HepG2 (cell line): ENCODE measurements at regions not wholly inside any gene's neighbourhood (a gene's known extent, or its start where the extent isn't known, plus 50 kb on each side); places are given as distances from the start of the nearest gene placed in this dataset.
A peak's percentile ranks its signal among the peaks of the same experiment; 100 is the strongest.

Source experiments
- AKNA ChIP-seq: sonication (generic); formaldehyde crosslinking; IDR thresholded peaks from 2 replicates; pipeline ENCODE4 v1.4.0; 2020; ENCODE audit warnings: missing genetic modification reagents, borderline replicate concordance
- ATF3 ChIP-seq: sonication (generic); formaldehyde crosslinking; IDR thresholded peaks from 2 replicates; pipeline ENCODE4 v1.4.0; 2020; ENCODE audit warnings: missing genetic modification reagents
- BHLHE40 ChIP-seq: IDR thresholded peaks from 2 replicates; pipeline ENCODE4 v1.6.1; 2011; ENCODE audit warnings: low read length, improper control_type of control experiment
- DDIT3 ChIP-seq: sonication (generic); formaldehyde crosslinking; IDR thresholded peaks from 2 replicates; pipeline ENCODE4 v1.4.0; 2020; ENCODE audit warnings: mild to moderate bottlenecking, missing genetic modification reagents
- GLI4 ChIP-seq: sonication (generic); formaldehyde crosslinking; IDR thresholded peaks from 2 replicates; pipeline ENCODE4 v1.5.1; 2020; ENCODE audit warnings: missing genetic modification reagents, mild to moderate bottlenecking, moderate library complexity, borderline replicate concordance
- IRF2 ChIP-seq: IDR thresholded peaks from 2 replicates; pipeline ENCODE4 v1.6.1; 2018; ENCODE audit warnings: missing genetic modification reagents, missing compliant biosample characterization
- KIAA2018 ChIP-seq: sonication (generic); formaldehyde crosslinking; IDR thresholded peaks from 2 replicates; pipeline ENCODE4 v1.5.0; 2020; ENCODE audit warnings: mild to moderate bottlenecking, missing genetic modification reagents, borderline replicate concordance
- NCOR1 ChIP-seq: fragments of 200-600 bp; sonication (generic); IDR thresholded peaks from 2 replicates; pipeline ENCODE4 v1.7.0; 2017; ENCODE audit warnings: antibody characterized with exemption, low read length, borderline replicate concordance
- NFKBIZ ChIP-seq: IDR thresholded peaks from 2 replicates; pipeline ENCODE4 v1.6.1; 2018; ENCODE audit warnings: missing genetic modification reagents, missing compliant biosample characterization
- REL ChIP-seq: sonication (generic); formaldehyde crosslinking; conservative IDR thresholded peaks from 2 replicates; pipeline ENCODE4 v1.8.0; 2022; ENCODE audit warnings: mild to moderate bottlenecking, missing genetic modification reagents, moderate library complexity
- SETDB1 ChIP-seq: sonication (generic); formaldehyde crosslinking; IDR thresholded peaks from 2 replicates; pipeline ENCODE4 v1.5.1; 2020; ENCODE audit warnings: missing genetic modification reagents, mild to moderate bottlenecking, borderline replicate concordance
- TIGD3 ChIP-seq: sonication (generic); formaldehyde crosslinking; IDR thresholded peaks from 2 replicates; pipeline ENCODE4 v1.5.1; 2020; ENCODE audit warnings: mild to moderate bottlenecking, missing genetic modification reagents, borderline replicate concordance
- ZNF264 ChIP-seq: sonication (generic); formaldehyde crosslinking; IDR thresholded peaks from 2 replicates; pipeline ENCODE4 v1.4.0; 2020; ENCODE audit warnings: missing genetic modification reagents
- ZNF775 ChIP-seq: sonication (generic); formaldehyde crosslinking; IDR thresholded peaks from 2 replicates; pipeline ENCODE4 v1.4.0; 2020; ENCODE audit warnings: missing genetic modification reagents, mild to moderate bottlenecking, moderate library complexity, borderline replicate concordance
- ZNF816 ChIP-seq: sonication (generic); formaldehyde crosslinking; IDR thresholded peaks from 2 replicates; pipeline ENCODE4 v1.8.0; 2022; ENCODE audit warnings: missing genetic modification reagents, mild to moderate bottlenecking, borderline replicate concordance

GRCh38 chr7:96548664-96549063 is 161.0 kb downstream of the SEM1 start (continued):
- TF ChIP-seq AKNA (CRISPR knock-in tag) (no peak), BHLHE40 (no peak), TIGD3 (CRISPR knock-in tag) (no peak), KIAA2018 (CRISPR knock-in tag) (no peak), ZNF264 (CRISPR knock-in tag) (no peak), SETDB1 (CRISPR knock-in tag) (no peak), ZNF775 (CRISPR knock-in tag) (no peak), REL (CRISPR knock-in tag) (no peak), IRF2 (CRISPR knock-in tag) (peak; percentile 16; the same call in 1 of the 2 replicates), ZNF816 (CRISPR knock-in tag) (no peak), DDIT3 (CRISPR knock-in tag) (no peak), GLI4 (no peak), NFKBIZ (CRISPR knock-in tag) (0 out of 2 replicates have a peak, but pooled peaks have one; percentile 47), ATF3 (CRISPR knock-in tag) (no peak), NCOR1 (no peak)
